HG03139 (cell line): ENCODE measurements at regions not wholly inside any gene's neighbourhood (a gene's known extent, or its start where the extent isn't known, plus 50 kb on each side); places are given as distances from the start of the nearest gene placed in this dataset.
"Not testable (repeated sequence)": the region's sequence is repeated elsewhere in the genome, so short reads cannot be mapped to it uniquely, and the experiment has no call there.

ENCODE experiments used
- ATAC-seq: cut with Tn5 transposase; IDR thresholded peaks from one replicate; pipeline ENCODE4 v1.9.1; 2021; ENCODE audit not compliant: unreplicated experiment

DNA sequence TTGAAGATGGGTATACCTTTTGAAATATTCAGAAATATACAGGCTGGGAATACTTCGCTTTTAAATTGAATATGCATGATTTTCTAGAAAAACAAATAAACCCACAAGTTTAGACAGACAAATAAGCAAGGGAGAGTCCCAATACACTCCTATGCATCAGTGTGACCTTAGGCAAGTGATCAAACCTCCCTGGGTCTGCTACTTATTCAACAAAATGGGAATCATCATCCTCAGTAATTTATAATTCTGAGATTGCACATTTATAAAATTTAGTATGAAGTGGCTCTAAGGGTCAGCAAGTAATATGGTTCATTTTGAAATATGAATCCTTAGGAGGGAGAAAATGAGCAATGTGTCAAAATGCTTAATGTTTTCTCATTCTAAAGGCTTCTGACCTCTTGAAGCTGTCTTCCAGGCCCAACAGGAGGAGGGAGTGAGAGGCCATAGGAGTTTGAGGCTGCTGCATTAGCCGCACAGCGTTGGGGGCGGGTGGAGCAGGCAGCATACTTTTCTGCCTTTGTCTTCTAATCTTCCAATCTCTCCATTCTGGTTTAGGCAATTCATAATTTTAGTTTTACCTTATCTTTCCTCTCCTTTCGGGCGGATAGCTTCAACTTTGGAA is 155.1 kb downstream of the TRIB2 start:
- ATAC-seq: no peak

DNA sequence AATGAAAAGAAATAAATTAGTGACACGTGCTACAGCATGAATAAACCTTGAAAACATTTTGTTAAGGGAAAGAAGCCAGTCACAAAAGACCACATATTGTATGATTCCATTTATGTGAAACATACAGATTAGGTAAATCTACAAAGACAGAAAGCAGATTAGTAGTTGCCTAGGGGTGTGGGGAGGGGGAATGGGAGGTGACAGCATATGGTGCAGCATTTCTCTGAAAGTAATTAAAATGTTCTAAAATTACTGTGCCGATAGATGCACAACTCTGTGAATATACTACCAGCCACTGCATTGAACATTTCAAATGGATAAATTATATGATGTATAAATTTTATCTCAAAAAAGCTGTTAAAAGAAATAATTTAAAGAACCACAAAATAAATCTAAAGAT is 161.0 kb downstream of the TRIB2 start:
- no peak for ATAC-seq

- ATAC-seq: no peak
Observed at GRCh38 chr2:12879649-12880048, 162.9 kb downstream of the TRIB2 start.

DNA sequence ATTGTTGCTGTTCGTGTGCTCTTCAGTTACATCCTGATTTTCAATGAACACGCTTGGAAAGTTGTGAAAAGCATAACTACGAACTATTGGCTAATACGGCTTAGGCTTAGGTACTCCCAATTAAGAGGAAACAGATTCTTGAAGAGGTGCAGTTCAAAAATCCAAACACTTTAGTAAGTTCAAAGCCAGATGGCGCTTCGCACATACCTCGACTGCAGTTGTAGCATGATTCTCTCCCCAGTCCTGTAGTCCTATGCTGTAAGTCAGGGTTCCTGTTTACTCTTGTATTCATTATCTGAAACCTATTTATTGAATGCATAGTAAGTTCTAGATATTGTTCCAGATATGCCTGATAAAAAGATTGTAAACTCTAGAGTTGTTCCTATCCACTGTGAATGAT is 165.2 kb downstream of the TRIB2 start:
- ATAC-seq: no peak

- ATAC-seq: no peak
Observed at GRCh38 chr2:12882393-12882792, 165.7 kb downstream of the TRIB2 start.

DNA sequence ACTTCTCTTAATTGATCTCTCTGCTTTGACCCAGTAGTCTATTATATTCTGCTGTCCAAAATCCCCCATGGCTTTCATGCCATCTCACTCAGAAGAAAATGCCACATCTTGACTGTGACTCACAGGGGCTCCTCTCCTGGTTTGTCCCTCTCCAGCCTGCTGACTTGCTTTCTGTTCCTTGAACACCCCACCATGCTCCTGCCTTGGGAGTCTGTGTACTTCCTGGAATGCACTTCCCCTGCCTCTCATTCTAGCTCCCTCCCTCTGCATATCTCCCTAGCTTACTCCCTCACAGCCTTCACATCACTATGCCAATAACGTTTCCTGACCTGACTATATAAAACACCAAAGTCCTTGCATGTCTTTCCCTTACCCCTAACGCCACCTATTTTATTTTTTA is 167.2 kb downstream of the TRIB2 start:
- ATAC-seq: no peak

- ATAC-seq: no peak
Observed at GRCh38 chr2:12884713-12885282, 168.1 kb downstream of the TRIB2 start.

- ATAC-seq: no peak
Observed at GRCh38 chr2:12890066-12890465, 173.3 kb downstream of the TRIB2 start.

- ATAC-seq: no peak
Observed at GRCh38 chr2:12890481-12890991, 173.8 kb downstream of the TRIB2 start.

DNA sequence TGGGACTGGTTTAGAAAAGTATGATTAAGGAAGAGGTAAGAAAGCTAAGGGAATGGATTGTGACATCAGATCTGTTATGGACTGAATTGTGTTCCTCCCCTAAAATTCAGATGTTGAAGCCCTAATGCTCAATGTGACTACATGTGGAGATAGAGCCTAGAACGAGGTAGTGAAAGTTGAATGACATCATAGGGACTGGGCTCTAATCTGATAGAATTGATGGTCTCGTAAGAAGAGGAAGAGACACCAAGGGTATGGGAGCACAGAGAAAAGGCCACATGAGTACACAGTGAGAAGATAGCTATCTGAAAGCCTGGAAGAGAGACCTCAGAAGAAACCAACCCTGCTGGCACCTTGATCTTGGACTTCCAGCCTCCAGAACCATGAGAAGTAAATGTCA is 178.3 kb downstream of the TRIB2 start:
- no peak for ATAC-seq

GRCh38 chr2:12896318-12896982 is 179.7 kb downstream of the TRIB2 start:
- ATAC-seq: no peak

GRCh38 chr2:12897181-12897580 is 180.4 kb downstream of the TRIB2 start:
- ATAC-seq: no peak

- no peak for ATAC-seq
Observed at GRCh38 chr2:12903272-12903671, 186.5 kb downstream of the TRIB2 start.

DNA sequence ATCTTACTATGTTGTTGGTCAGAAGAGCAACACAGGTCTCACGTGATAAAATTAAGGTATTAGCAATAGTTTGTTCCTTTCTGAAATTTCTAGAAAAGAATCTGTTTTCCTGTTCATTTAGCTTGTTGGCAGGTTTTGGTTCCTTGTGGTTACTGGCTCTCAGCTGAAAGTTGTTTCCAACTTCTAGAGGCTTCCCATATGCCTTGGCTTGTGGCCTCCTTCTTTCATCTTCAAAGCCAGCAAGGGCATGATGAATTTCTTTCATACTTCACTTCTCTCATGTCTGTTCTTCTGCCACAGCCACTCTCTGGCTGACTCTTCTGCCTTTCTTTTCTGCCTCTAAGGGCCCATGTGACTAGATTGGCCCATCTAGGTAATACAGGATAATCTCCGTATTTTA is 193.7 kb downstream of the TRIB2 start:
- no peak for ATAC-seq

- no peak for ATAC-seq
Observed at GRCh38 chr2:12915787-12916186, 199.1 kb downstream of the TRIB2 start.

DNA sequence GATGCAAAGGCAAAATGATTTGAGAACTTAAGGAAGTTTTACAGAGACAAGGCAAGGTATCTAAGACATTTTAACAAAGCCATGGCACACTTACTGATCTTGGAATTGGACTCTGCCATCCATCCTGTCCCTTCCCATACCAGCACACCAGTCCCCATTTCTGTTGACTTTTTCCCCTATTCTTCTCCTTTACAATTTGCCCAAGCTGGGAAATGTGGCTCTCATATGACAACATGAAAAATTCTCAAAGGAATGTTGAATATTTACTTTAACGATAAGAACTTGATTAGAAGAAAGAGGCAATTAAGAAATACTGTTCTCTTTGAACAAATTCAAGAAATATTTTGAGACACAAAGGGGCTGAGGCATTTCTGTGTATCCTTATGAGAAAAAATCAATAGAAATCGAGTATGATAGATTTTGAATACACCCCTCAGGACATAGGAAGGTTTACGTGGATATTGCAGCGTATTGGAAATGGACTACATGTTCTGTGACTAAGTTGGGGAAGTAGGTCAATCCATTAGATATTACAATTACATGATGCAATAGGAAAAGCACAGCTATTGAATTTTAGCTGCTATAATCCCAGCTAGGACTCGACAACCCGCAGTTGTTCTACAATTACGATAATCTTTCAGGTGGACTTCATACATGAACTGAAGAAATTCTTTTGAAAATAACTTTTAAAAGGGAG is 201.6 kb downstream of the TRIB2 start:
- ATAC-seq: no peak

DNA sequence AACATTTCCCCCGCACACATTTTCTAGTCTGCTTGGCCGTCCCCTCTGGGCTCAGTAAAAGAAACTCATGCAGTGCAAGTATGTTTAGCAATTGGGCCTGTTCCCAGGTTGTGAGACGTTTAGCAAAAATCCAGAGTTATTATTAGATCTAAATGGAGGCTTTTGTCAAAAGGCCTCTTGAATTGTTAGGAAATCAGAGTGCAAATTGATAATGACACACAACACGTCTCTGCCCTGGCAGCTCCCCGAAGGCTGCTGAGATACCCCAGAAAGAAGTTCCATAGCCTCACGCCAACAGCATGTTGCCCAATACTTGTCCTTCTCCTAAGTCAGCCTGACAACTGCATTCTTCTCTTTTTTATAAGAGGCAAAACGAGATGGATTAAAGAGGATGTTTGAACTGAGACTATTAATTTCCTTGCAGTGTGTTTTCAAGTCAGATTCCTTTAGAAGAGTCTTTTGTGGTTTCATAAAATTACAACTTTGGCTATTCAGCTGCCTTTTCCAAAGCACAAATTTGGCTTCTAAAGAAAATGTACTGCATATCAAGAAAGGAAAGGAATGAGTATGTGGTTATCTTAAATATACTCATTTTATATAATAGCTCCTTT is 202.2 kb downstream of the TRIB2 start:
- ATAC-seq: no peak

DNA sequence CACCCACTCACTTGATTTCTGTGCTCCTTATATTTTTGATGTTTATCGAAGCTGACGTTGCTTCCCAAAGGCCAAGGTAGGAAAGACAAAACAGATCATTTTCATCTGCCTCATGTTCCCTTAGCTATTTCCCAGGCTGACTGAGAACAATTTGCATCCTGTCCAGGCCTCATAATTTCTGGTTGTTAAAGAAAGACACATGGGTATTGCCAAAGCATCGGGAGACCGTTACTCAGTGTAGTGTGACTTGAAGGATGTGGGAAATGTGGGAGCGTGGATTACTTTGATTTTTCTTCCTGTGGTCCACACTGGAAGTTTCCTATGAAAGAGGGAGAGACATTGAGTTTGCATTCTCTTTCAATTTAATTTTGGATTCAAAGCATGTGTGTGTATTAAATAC is 204.6 kb downstream of the TRIB2 start:
- no peak for ATAC-seq

DNA sequence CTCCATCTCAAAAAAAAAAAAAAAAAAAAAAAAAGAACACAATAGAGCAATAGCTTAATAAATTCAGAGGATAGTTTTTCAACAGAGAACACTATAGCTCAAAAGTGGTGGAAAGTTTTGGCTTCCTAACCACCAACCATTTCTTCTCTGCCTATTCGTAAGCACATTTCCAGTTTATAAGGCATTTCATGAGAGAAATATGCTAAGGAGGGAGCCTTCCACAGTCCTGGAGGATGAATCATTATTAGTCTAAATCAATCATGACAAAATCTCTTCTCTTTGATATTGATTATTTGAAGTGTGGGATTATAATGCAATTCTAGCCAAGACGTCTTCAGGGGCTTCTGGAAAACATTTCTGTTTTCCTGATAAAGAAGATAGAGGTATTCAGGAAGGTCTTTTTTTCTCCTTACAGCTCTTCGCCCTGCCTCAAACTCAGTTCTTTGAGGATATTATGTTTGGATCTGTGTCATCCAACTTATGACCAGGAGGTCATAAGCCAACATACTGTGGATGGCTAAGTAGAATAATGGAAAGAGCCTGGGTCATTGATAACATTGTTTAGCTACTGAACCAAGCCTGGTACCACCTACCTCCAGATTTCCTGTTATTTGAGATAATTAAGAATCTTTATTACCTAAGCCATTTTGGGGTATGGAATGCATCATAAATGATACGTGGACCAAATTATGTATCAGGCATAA is 207.3 kb downstream of the TRIB2 start:
- no peak for ATAC-seq

- not testable (repeated sequence) for ATAC-seq
Observed at GRCh38 chr2:12926641-12927040, 209.9 kb downstream of the TRIB2 start.
